Sigmoid colon (tissue), 4 donors: ENCODE measurements at regions not wholly inside any gene's neighbourhood (a gene's known extent, or its start where the extent isn't known, plus 50 kb on each side); places are given as distances from the start of the nearest gene placed in this dataset.

ENCODE experiments used
- EP300 ChIP-seq, 4 donors: sonication (generic); formaldehyde crosslinking; IDR thresholded peaks; one replicate each; pipeline ENCODE4 v1.6.1; 2017; ENCODE audit warnings: antibody characterized with exemption in 4 of 4
- POLR2A ChIP-seq, 2 donors: fragments of 450-650 bp; IDR thresholded peaks; one replicate each; pipeline ENCODE4 v1.6.1; 2016; ENCODE audit warnings: antibody characterized with exemption in 2 of 2, mild to moderate bottlenecking in 2 of 2, moderate library complexity in 2 of 2
- TF ChIP-seq, protein P1 (sequence below), 4 experiments: fragments of 450-650 bp in 3 of 4; fragments of 200-600 bp in 1 of 4; IDR thresholded peaks; one replicate each; pipeline ENCODE4 v1.5.1; 2016 to 2019; ENCODE audit warnings: antibody characterized with exemption in 4 of 4, mild to moderate bottlenecking in 3 of 4, moderate library complexity in 2 of 4

DNA sequence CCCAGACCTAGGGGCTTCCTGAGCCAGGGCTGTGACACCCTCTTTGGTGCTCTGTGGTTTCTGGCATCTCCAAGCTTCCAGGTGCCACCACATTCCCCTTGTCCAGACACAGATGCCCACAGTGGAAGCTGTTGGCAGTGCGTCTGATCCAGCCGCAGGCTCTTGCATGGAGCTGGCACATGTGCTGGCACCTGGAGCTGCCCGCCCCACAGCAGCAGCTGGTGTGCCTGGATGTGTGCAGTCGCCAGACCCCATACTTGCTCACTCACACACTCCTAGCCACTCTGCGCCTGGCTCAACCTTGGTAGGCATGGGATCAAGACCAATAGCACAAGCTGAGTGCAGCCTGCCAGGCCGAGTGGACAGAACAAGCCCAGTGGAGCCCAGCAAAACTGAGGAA lies 106.5 kb downstream of the LYZL1 start:
- TF ChIP-seq, protein P1, sequence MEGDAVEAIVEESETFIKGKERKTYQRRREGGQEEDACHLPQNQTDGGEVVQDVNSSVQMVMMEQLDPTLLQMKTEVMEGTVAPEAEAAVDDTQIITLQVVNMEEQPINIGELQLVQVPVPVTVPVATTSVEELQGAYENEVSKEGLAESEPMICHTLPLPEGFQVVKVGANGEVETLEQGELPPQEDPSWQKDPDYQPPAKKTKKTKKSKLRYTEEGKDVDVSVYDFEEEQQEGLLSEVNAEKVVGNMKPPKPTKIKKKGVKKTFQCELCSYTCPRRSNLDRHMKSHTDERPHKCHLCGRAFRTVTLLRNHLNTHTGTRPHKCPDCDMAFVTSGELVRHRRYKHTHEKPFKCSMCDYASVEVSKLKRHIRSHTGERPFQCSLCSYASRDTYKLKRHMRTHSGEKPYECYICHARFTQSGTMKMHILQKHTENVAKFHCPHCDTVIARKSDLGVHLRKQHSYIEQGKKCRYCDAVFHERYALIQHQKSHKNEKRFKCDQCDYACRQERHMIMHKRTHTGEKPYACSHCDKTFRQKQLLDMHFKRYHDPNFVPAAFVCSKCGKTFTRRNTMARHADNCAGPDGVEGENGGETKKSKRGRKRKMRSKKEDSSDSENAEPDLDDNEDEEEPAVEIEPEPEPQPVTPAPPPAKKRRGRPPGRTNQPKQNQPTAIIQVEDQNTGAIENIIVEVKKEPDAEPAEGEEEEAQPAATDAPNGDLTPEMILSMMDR (IDR thresholded peaks at IDR 0.05), result no peak
- TF ChIP-seq POLR2A (IDR thresholded peaks at IDR 0.05), result no peak
- TF ChIP-seq EP300 (IDR thresholded peaks at IDR 0.05), result no peak
